B cell (primary cell): ENCODE measurements at regions not wholly inside any gene's neighbourhood (a gene's known extent, or its start where the extent isn't known, plus 50 kb on each side); places are given as distances from the start of the nearest gene placed in this dataset.

Experiments used
- ATAC-seq: fragments of 200-7000 bp; cut with Tn5 transposase; one replicate; pipeline ENCODE4 v1.10.0; 2021; ENCODE audit warnings: low read depth, mild to moderate bottlenecking, moderate number of reproducible peaks, moderate library complexity
- CTCF ChIA-PET: fragments of 350-600 bp; sonication (Branson Sonifier 250); formaldehyde crosslinking; loops from one replicate; lab custom pipeline; 2021; ENCODE audit warnings: antibody characterized with exemption, inconsistent platforms; lab: Charles Lee
- POLR2A ChIA-PET: fragments of 350-600 bp; sonication (Branson Sonifier 250); formaldehyde crosslinking; loops from one replicate; lab custom pipeline; 2021; ENCODE audit warnings: antibody characterized with exemption; lab: Charles Lee
- DNase-seq: peaks from one replicate; pipeline ENCODE4 v3.0.0; 2013
- H2AFZ ChIP-seq: 2 replicates; pipeline ENCODE4 v1.6.1; 2012; ENCODE audit warnings: mild to moderate bottlenecking, low read depth, low read length; ENCODE audit not compliant: insufficient read depth, poor library complexity, severe bottlenecking
- H3K27ac ChIP-seq, 2 donors: 1 replicate in 1 of 2; 2 replicates in 1 of 2; pipeline ENCODE4 v1.5.1; 2012 to 2013; ENCODE audit warnings: low read length in 2 of 2, mild to moderate bottlenecking in 2 of 2, moderate library complexity in 1 of 2
- H3K27me3 ChIP-seq, 4 experiments: fragments of 200-600 bp in 1 of 4; sonication (generic) in 1 of 4; replicated peaks in 1 of 4; 1 replicate in 2 of 4; 2 replicates in 2 of 4; pipeline versions ENCODE4 v1.6.1 to v1.7.0; 2013 to 2016; ENCODE audit warnings: low read length in 3 of 4, mild to moderate bottlenecking in 2 of 4, mixed read lengths in 1 of 4, moderate library complexity in 1 of 4; ENCODE audit not compliant: insufficient read depth in 4 of 4, control insufficient read depth in 3 of 4; ENCODE audit errors: control extremely low read depth in 1 of 4
- H3K36me3 ChIP-seq, 2 experiments: replicated peaks in 1 of 2; 1 replicate in 1 of 2; 2 replicates in 1 of 2; pipeline versions ENCODE4 v1.6.1 to v1.7.1; 2013; ENCODE audit warnings: low read length in 1 of 2; ENCODE audit not compliant: insufficient read depth in 2 of 2, control insufficient read depth in 1 of 2; ENCODE audit errors: control extremely low read depth in 1 of 2, extremely low read depth in 1 of 2
- H3K4me1 ChIP-seq, 2 donors: fragments of 200-600 bp in 1 of 2; sonication (generic) in 1 of 2; 1 replicate in 1 of 2; 2 replicates in 1 of 2; pipeline versions ENCODE4 v1.5.1 to v1.6.1; 2013 to 2017; ENCODE audit warnings: low read length in 2 of 2; ENCODE audit not compliant: control insufficient read depth in 2 of 2, insufficient read depth in 2 of 2
- H3K4me2 ChIP-seq: replicated peaks from 2 replicates; pipeline ENCODE3; 2012; ENCODE audit warnings: mild to moderate bottlenecking, low read depth, low read length; ENCODE audit not compliant: poor library complexity, severe bottlenecking
- H3K4me3 ChIP-seq, 5 experiments: fragments of 200-600 bp in 1 of 5; sonication (generic) in 1 of 5; 1 replicate in 3 of 5; 2 replicates in 2 of 5; pipeline versions ENCODE4 v1.5.1 to v1.7.0; 2011 to 2016; ENCODE audit warnings: low read length in 4 of 5, mild to moderate bottlenecking in 4 of 5, low read depth in 2 of 5, control low read depth in 1 of 5, moderate library complexity in 1 of 5; ENCODE audit not compliant: insufficient read depth in 1 of 5; ENCODE audit errors: control extremely low read depth in 1 of 5, extremely low read depth in 1 of 5
- H3K79me2 ChIP-seq: fragments of 200-600 bp; sonication (generic); one replicate; pipeline ENCODE4 v1.6.0; 2016; ENCODE audit warnings: low read length; ENCODE audit not compliant: control insufficient read depth, insufficient read depth
- H3K9ac ChIP-seq: fragments of 200-600 bp; sonication (generic); 2 replicates; pipeline ENCODE4 v1.6.1; 2017; ENCODE audit warnings: mild to moderate bottlenecking, low read length, moderate library complexity
- H3K9me3 ChIP-seq, 3 donors: one replicate each; pipeline versions ENCODE4 v1.6.1 to v1.7.1; 2013; ENCODE audit warnings: low read length in 2 of 3; ENCODE audit not compliant: control insufficient read depth in 2 of 3, insufficient read depth in 1 of 3; ENCODE audit errors: control extremely low read depth in 1 of 3
- H4K20me1 ChIP-seq: 2 replicates; pipeline ENCODE4 v1.6.0; 2012; ENCODE audit warnings: mild to moderate bottlenecking, low read length; ENCODE audit not compliant: insufficient read depth, control insufficient read depth, poor library complexity, severe bottlenecking
- H3K27ac Mint-ChIP-seq: one replicate; pipeline ENCODE4 v1.8.0; 2021; ENCODE audit warnings: mixed read lengths
- H3K27me3 Mint-ChIP-seq: one replicate; pipeline ENCODE4 v1.8.0; 2021; ENCODE audit warnings: mixed read lengths
- H3K4me1 Mint-ChIP-seq: one replicate; pipeline ENCODE4 v1.8.0; 2021; ENCODE audit warnings: mixed read lengths
- H3K4me3 Mint-ChIP-seq: one replicate; pipeline ENCODE4 v1.8.0; 2021; ENCODE audit warnings: mixed read lengths
- H3K9me3 Mint-ChIP-seq: one replicate; pipeline ENCODE4 v1.8.0; 2022; ENCODE audit warnings: mixed read lengths; ENCODE audit not compliant: insufficient read depth
- CTCF ChIP-seq: fragments of 200-600 bp; IDR thresholded peaks from one replicate; pipeline ENCODE4 v1.8.0; 2022; ENCODE audit warnings: antibody characterized with exemption, mild to moderate bottlenecking
- EZH2 ChIP-seq: IDR thresholded peaks from 2 replicates; pipeline ENCODE4 v1.6.1; 2012; ENCODE audit warnings: borderline replicate concordance, low read depth, mild to moderate bottlenecking, moderate library complexity, low read length; ENCODE audit not compliant: insufficient read depth, poor library complexity, severe bottlenecking
- WGBS: methylation state at CpG from one replicate; pipeline ENCODE4 v1.1.5; 2013; ENCODE audit warnings: missing lambda C conversion rate; ENCODE audit not compliant: insufficient coverage; 5-methylcytosine and 5-hydroxymethylcytosine counted together
- intact Hi-C: fragments of 100-400 bp; cut with micrococcal nuclease; formaldehyde crosslinking; loops from one replicate; pipeline ENCODE4 v1.10.0; 2022

GRCh38 chr12:131364903-131365820 lies 345.7 kb upstream of the SFSWAP start:
- Mint-ChIP-seq H3K27me3 (peaks cover 3% of the 10 kb centered on the region), H3K4me1 (no peaks in the 10 kb centered on the region), H3K9me3 (no peaks in the 10 kb centered on the region), H3K4me3 (no peak overlapping the region), H3K27ac (no peak overlapping the region)
- H3K4me2 ChIP-seq, result no peak overlapping the region
- ChIA-PET CTCF (no interaction called here), POLR2A (no interaction called here)
- no peaks in the 10 kb centered on the region for H3K27me3 ChIP-seq
- no peaks in the 10 kb centered on the region for H3K36me3 ChIP-seq
- no peak overlapping the region for H2AFZ ChIP-seq
- 88% methylated on average over 6 of the region's 12 CpGs for WGBS
- no peak overlapping the region for H3K4me3 ChIP-seq
- no peaks in the 10 kb centered on the region for H3K79me2 ChIP-seq
- no peak overlapping the region for H3K27ac ChIP-seq
- no peaks in the 10 kb centered on the region for H4K20me1 ChIP-seq
- TF ChIP-seq EZH2 (no peak), CTCF (no peak)
- H3K9ac ChIP-seq, result no peak overlapping the region
- intact Hi-C loops, result no loop called here
- DNase-seq, result no peak
- H3K9me3 ChIP-seq, result peaks cover 0 to 11% (median 0%) of the 10 kb centered on the region in 3 donors
- no peaks in the 10 kb centered on the region for H3K4me1 ChIP-seq
- ATAC-seq, result no peak

GRCh38 chr12:131365821-131366260 lies 345.0 kb upstream of the SFSWAP start:
- no peak overlapping the region for H3K27ac ChIP-seq
- no peak overlapping the region for H2AFZ ChIP-seq
- intact Hi-C loops, result no loop called here
- no peaks in the 10 kb centered on the region for H3K4me1 ChIP-seq
- H3K36me3 ChIP-seq, result no peaks in the 10 kb centered on the region
- no peak for TF ChIP-seq EZH2
- H3K79me2 ChIP-seq, result no peaks in the 10 kb centered on the region
- peaks cover 0 to 11% (median 0%) of the 10 kb centered on the region in 3 donors for H3K9me3 ChIP-seq
- ChIA-PET CTCF (no interaction called here), POLR2A (no interaction called here)
- ATAC-seq (no peak), DNase-seq (no peak)
- Mint-ChIP-seq H3K27ac (no peak overlapping the region), H3K4me1 (no peaks in the 10 kb centered on the region), H3K27me3 (peaks cover 3% of the 10 kb centered on the region), H3K4me3 (no peak overlapping the region), H3K9me3 (no peaks in the 10 kb centered on the region)
- no peaks in the 10 kb centered on the region for H3K27me3 ChIP-seq
- no peak overlapping the region for H3K4me3 ChIP-seq
- no peak overlapping the region for H3K9ac ChIP-seq
- WGBS, result 94% methylated on average over 14 of the region's 15 CpGs
- H3K4me2 ChIP-seq, result no peak overlapping the region
- H4K20me1 ChIP-seq, result no peaks in the 10 kb centered on the region
